Naive thymus-derived CD4-positive, alpha-beta T cell (primary cell): ENCODE measurements at regions not wholly inside any gene's neighbourhood (a gene's known extent, or its start where the extent isn't known, plus 50 kb on each side); places are given as distances from the start of the nearest gene placed in this dataset.

ENCODE experiments used
- ATAC-seq: fragments of 150-1000 bp; cut with Tn5 transposase; 2 replicates; pipeline ENCODE4 v1.10.0; 2021; ENCODE audit warnings: mild to moderate bottlenecking, moderate library complexity
- CTCF ChIA-PET: fragments of 350-600 bp; sonication (Branson Sonifier 250); formaldehyde crosslinking; loops from one replicate; lab custom pipeline; 2021; ENCODE audit warnings: antibody characterized with exemption; lab: Charles Lee
- POLR2A ChIA-PET: fragments of 350-600 bp; sonication (Branson Sonifier 250); formaldehyde crosslinking; loops from one replicate; lab custom pipeline; 2021; ENCODE audit warnings: antibody characterized with exemption, inconsistent platforms; lab: Charles Lee
- DNase-seq, 9 donors: peaks; one replicate each; pipeline versions ENCODE4 v3.0.0 to v3.0.0-alpha.2; 2020 to 2022; ENCODE audit warnings: mixed read lengths in 1 of 9
- H3K27ac ChIP-seq: one replicate; pipeline ENCODE4 v1.7.0; 2013; ENCODE audit warnings: mild to moderate bottlenecking, low read depth, low read length, moderate library complexity
- H3K27me3 ChIP-seq, 2 donors: one replicate each; pipeline ENCODE4 v1.7.0; 2013; ENCODE audit warnings: low read length in 2 of 2, mild to moderate bottlenecking in 2 of 2, moderate library complexity in 2 of 2; ENCODE audit not compliant: control insufficient read depth in 2 of 2, insufficient read depth in 2 of 2
- H3K36me3 ChIP-seq, 3 experiments: 1 replicate in 2 of 3; 2 replicates in 1 of 3; pipeline ENCODE4 v1.7.0; 2013; ENCODE audit warnings: low read length in 3 of 3, mild to moderate bottlenecking in 3 of 3, moderate library complexity in 1 of 3; ENCODE audit not compliant: insufficient read depth in 3 of 3, control insufficient read depth in 2 of 3
- H3K4me1 ChIP-seq, 2 donors: one replicate each; pipeline ENCODE4 v1.7.0; 2013; ENCODE audit warnings: low read length in 2 of 2, mild to moderate bottlenecking in 2 of 2, moderate library complexity in 1 of 2; ENCODE audit not compliant: control insufficient read depth in 2 of 2, insufficient read depth in 2 of 2
- H3K4me3 ChIP-seq: 2 replicates; pipeline ENCODE4 v1.7.0; 2013; ENCODE audit warnings: mild to moderate bottlenecking, low read length
- H3K9me3 ChIP-seq, 3 experiments: 1 replicate in 2 of 3; 2 replicates in 1 of 3; pipeline ENCODE4 v1.7.0; 2013; ENCODE audit warnings: low read length in 3 of 3; ENCODE audit not compliant: control insufficient read depth in 2 of 3
- H3K27ac Mint-ChIP-seq, 9 donors: one replicate each; pipeline ENCODE4 v1.8.0; 2020 to 2022; ENCODE audit warnings: mixed read lengths in 9 of 9, mild to moderate bottlenecking in 8 of 9, moderate library complexity in 5 of 9, inconsistent platforms in 2 of 9
- H3K27me3 Mint-ChIP-seq, 5 donors: one replicate each; pipeline ENCODE4 v1.8.0; 2021 to 2022; ENCODE audit warnings: mixed read lengths in 5 of 5, mild to moderate bottlenecking in 1 of 5
- H3K36me3 Mint-ChIP-seq, 5 donors: one replicate each; pipeline ENCODE4 v1.8.0; 2020 to 2022; ENCODE audit warnings: mixed read lengths in 5 of 5, mild to moderate bottlenecking in 3 of 5, inconsistent platforms in 1 of 5
- H3K4me1 Mint-ChIP-seq, 7 donors: one replicate each; pipeline ENCODE4 v1.8.0; 2020 to 2022; ENCODE audit warnings: mixed read lengths in 7 of 7, mild to moderate bottlenecking in 3 of 7, inconsistent platforms in 1 of 7
- H3K4me3 Mint-ChIP-seq, 10 donors: one replicate each; pipeline ENCODE4 v1.8.0; 2020 to 2022; ENCODE audit warnings: mild to moderate bottlenecking in 10 of 10, mixed read lengths in 10 of 10, moderate library complexity in 6 of 10, inconsistent platforms in 2 of 10
- H3K9me3 Mint-ChIP-seq, 11 donors: one replicate each; pipeline ENCODE4 v1.8.0; 2020 to 2022; ENCODE audit warnings: mixed read lengths in 11 of 11, mild to moderate bottlenecking in 4 of 11, inconsistent platforms in 1 of 11, moderate library complexity in 1 of 11
- intact Hi-C, 2 donors: fragments of 100-400 bp; cut with micrococcal nuclease; formaldehyde crosslinking; loops; one replicate each; pipeline ENCODE4 v1.15.1; 2023

GRCh38 chr17:71422968-71423367, 697.9 kb upstream of the SOX9 start:
- Histone ChIP-seq H3K4me3 (no peak overlapping the region), H3K36me3 (no peaks in the 10 kb centered on the region), H3K27me3 (no peaks in the 10 kb centered on the region), H3K4me1 (no peaks in the 10 kb centered on the region), H3K9me3 (no peaks in the 10 kb centered on the region), H3K27ac (no peak overlapping the region)
- no peaks in the 10 kb centered on the region for H3K36me3 Mint-ChIP-seq
- POLR2A ChIA-PET, result no interaction called here
- CTCF ChIA-PET, result no interaction called here
- H3K27me3 Mint-ChIP-seq, result no peaks in the 10 kb centered on the region
- H3K4me3 Mint-ChIP-seq, result no peak overlapping the region
- ATAC-seq (no peak), DNase-seq (no peak)
- H3K4me1 Mint-ChIP-seq, result no peaks in the 10 kb centered on the region
- H3K27ac Mint-ChIP-seq, result no peak overlapping the region
- peaks cover 0 to 22% (median 7%) of the 10 kb centered on the region in 11 donors for H3K9me3 Mint-ChIP-seq
- intact Hi-C loops, result no loop called here

DNA sequence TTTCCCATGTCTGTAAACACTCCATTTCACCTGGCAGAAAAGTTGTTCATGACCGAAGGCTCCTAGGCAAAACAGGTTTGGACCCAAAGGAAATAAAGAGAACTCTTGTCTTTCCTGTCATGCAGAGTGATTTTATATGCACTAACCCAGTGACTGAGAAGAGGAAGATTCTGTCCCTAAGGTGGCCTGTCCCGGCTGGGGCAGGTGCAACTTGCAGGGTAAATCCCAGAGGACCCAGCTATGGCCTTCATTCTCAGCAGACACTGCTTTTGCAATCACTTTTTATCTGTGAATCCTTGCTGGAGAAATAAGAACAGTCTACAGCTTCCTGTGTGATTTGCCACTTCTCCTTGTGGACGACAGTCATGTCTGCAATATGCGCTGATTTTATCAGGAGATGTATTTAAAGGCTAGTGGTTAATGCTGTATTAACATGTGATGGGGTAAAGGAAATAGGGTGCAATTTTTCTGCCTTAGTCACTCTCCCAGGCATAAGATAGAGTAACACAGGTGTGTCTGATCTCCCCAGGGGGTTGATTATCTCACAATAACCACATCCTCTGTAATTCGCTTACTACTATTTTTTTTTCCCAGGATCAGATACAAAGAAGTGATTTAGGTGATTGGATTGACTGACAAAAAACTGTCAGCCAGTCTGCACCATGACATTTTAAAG, 696.8 kb upstream of the SOX9 start:
- no peak for ATAC-seq
- no peaks in the 10 kb centered on the region for H3K27me3 Mint-ChIP-seq

GRCh38 chr17:71427801-71428200, 693.0 kb upstream of the SOX9 start:
- ChIA-PET POLR2A (no interaction called here), CTCF (no interaction called here)
- H3K4me3 Mint-ChIP-seq, result no peak overlapping the region
- H3K27ac Mint-ChIP-seq, result no peak overlapping the region
- H3K36me3 Mint-ChIP-seq, result no peaks in the 10 kb centered on the region
- no peak for ATAC-seq
- intact Hi-C loops, result no loop called here
- peaks cover 0 to 19% (median 9%) of the 10 kb centered on the region in 11 donors for H3K9me3 Mint-ChIP-seq
- Histone ChIP-seq H3K4me1 (no peaks in the 10 kb centered on the region), H3K27me3 (no peaks in the 10 kb centered on the region), H3K36me3 (no peaks in the 10 kb centered on the region), H3K9me3 (no peaks in the 10 kb centered on the region), H3K4me3 (no peak overlapping the region), H3K27ac (no peak overlapping the region)
- no peaks in the 10 kb centered on the region for H3K27me3 Mint-ChIP-seq
- DNase-seq, result no peak
- no peaks in the 10 kb centered on the region for H3K4me1 Mint-ChIP-seq

More for the DNA sequence above, 696.8 kb upstream of the SOX9 start:
- ChIA-PET POLR2A (no interaction called here), CTCF (no interaction called here)
- Histone ChIP-seq H3K27ac (no peak overlapping the region), H3K4me3 (no peak overlapping the region), H3K4me1 (no peaks in the 10 kb centered on the region), H3K27me3 (no peaks in the 10 kb centered on the region), H3K36me3 (no peaks in the 10 kb centered on the region), H3K9me3 (no peaks in the 10 kb centered on the region)
- no peaks in the 10 kb centered on the region for H3K4me1 Mint-ChIP-seq
- no peak overlapping the region for H3K27ac Mint-ChIP-seq
- intact Hi-C loops, result no loop called here
- no peak for DNase-seq
- no peaks in the 10 kb centered on the region for H3K36me3 Mint-ChIP-seq
- no peak overlapping the region for H3K4me3 Mint-ChIP-seq
- peaks cover 0 to 18% (median 11%) of the 10 kb centered on the region in 11 donors for H3K9me3 Mint-ChIP-seq

GRCh38 chr17:71428897-71429296, 691.9 kb upstream of the SOX9 start:
- ChIA-PET CTCF (no interaction called here), POLR2A (no interaction called here)
- Histone ChIP-seq H3K27ac (no peak overlapping the region), H3K4me3 (no peak overlapping the region), H3K9me3 (no peaks in the 10 kb centered on the region), H3K36me3 (no peaks in the 10 kb centered on the region), H3K4me1 (no peaks in the 10 kb centered on the region), H3K27me3 (no peaks in the 10 kb centered on the region)
- intact Hi-C loops, result no loop called here
- no peak for ATAC-seq
- H3K9me3 Mint-ChIP-seq, result peaks cover 0 to 16% (median 6%) of the 10 kb centered on the region in 11 donors
- H3K4me3 Mint-ChIP-seq, result no peak overlapping the region
- no peak overlapping the region for H3K27ac Mint-ChIP-seq
- H3K4me1 Mint-ChIP-seq, result no peaks in the 10 kb centered on the region
- no peaks in the 10 kb centered on the region for H3K36me3 Mint-ChIP-seq
- no peak for DNase-seq
- no peaks in the 10 kb centered on the region for H3K27me3 Mint-ChIP-seq

- Mint-ChIP-seq H3K9me3 (peaks cover 0 to 16% (median 6%) of the 10 kb centered on the region in 11 donors), H3K27ac (no peak overlapping the region), H3K4me1 (no peaks in the 10 kb centered on the region), H3K27me3 (no peaks in the 10 kb centered on the region), H3K36me3 (no peaks in the 10 kb centered on the region), H3K4me3 (no peak overlapping the region)
- Histone ChIP-seq H3K9me3 (no peaks in the 10 kb centered on the region), H3K36me3 (no peaks in the 10 kb centered on the region), H3K4me3 (no peak overlapping the region), H3K27me3 (no peaks in the 10 kb centered on the region), H3K27ac (no peak overlapping the region), H3K4me1 (no peaks in the 10 kb centered on the region)
- ChIA-PET CTCF (no interaction called here), POLR2A (no interaction called here)
- no peak for DNase-seq
- ATAC-seq, result no peak
- intact Hi-C loops, result no loop called here
Measured at GRCh38 chr17:71430281-71430680, 690.5 kb upstream of the SOX9 start.

GRCh38 chr17:71431146-71431545, 689.7 kb upstream of the SOX9 start:
- ATAC-seq, result no peak
- Histone ChIP-seq H3K4me3 (no peak overlapping the region), H3K4me1 (no peaks in the 10 kb centered on the region), H3K27me3 (no peaks in the 10 kb centered on the region), H3K27ac (no peak overlapping the region), H3K36me3 (no peaks in the 10 kb centered on the region), H3K9me3 (no peaks in the 10 kb centered on the region)
- Mint-ChIP-seq H3K36me3 (no peaks in the 10 kb centered on the region), H3K27me3 (no peaks in the 10 kb centered on the region), H3K27ac (no peak overlapping the region), H3K4me1 (no peaks in the 10 kb centered on the region), H3K4me3 (no peak overlapping the region), H3K9me3 (peaks cover 0 to 16% (median 6%) of the 10 kb centered on the region in 11 donors)
- ChIA-PET CTCF (no interaction called here), POLR2A (no interaction called here)
- DNase-seq, result no peak
- intact Hi-C loops, result no loop called here
